Smooth muscle cell (in vitro differentiated cells): ENCODE measurements at regions not wholly inside any gene's neighbourhood (a gene's known extent, or its start where the extent isn't known, plus 50 kb on each side); places are given as distances from the start of the nearest gene placed in this dataset.

Experiments used
- DNase-seq: peaks from one replicate; lab custom pipeline; 2025; ENCODE audit not compliant: unreplicated experiment; lab: John Stamatoyannopoulos, UW
- H2AFZ ChIP-seq: fragments of 200-600 bp; sonication (generic); 2 replicates; pipeline ENCODE4 v1.6.0; 2016; ENCODE audit warnings: antibody characterized with exemption, low read depth, mild to moderate bottlenecking
- H3F3A ChIP-seq: fragments of 200-600 bp; sonication (generic); 2 replicates; pipeline ENCODE4 v1.6.0; 2017; ENCODE audit warnings: antibody characterized with exemption, low read depth
- H3K27ac ChIP-seq: fragments of 200-600 bp; sonication (generic); 2 replicates; pipeline ENCODE4 v1.5.1; 2016; ENCODE audit warnings: low read depth, mild to moderate bottlenecking
- H3K27me3 ChIP-seq: fragments of 200-600 bp; sonication (generic); 2 replicates; pipeline ENCODE4 v1.6.1; 2016; ENCODE audit warnings: low read depth, mild to moderate bottlenecking
- H3K36me3 ChIP-seq: fragments of 200-600 bp; sonication (generic); 2 replicates; pipeline ENCODE4 v1.5.1; 2016; ENCODE audit warnings: low read depth
- H3K4me1 ChIP-seq: fragments of 200-600 bp; sonication (generic); 2 replicates; pipeline ENCODE4 v1.5.1; 2016; ENCODE audit warnings: low read depth
- H3K4me2 ChIP-seq: fragments of 200-600 bp; sonication (generic); 2 replicates; pipeline ENCODE4 v1.6.0; 2016; ENCODE audit warnings: mild to moderate bottlenecking
- H3K4me3 ChIP-seq: fragments of 200-600 bp; sonication (generic); 2 replicates; pipeline ENCODE4 v1.5.1; 2016; ENCODE audit warnings: mild to moderate bottlenecking
- H3K79me2 ChIP-seq: fragments of 200-600 bp; sonication (generic); 2 replicates; pipeline ENCODE4 v1.6.0; 2016; ENCODE audit warnings: low read depth, mild to moderate bottlenecking
- H3K9ac ChIP-seq: fragments of 200-600 bp; sonication (generic); 2 replicates; pipeline ENCODE4 v1.6.0; 2016; ENCODE audit warnings: low read depth
- H3K9me3 ChIP-seq: fragments of 200-600 bp; sonication (generic); replicated peaks from 2 replicates; pipeline ENCODE4 v1.5.1; 2016; ENCODE audit warnings: low read depth
- H4K20me1 ChIP-seq: fragments of 200-600 bp; sonication (generic); 2 replicates; pipeline ENCODE4 v1.6.0; 2016; ENCODE audit warnings: low read depth
- WGBS: methylation state at CpG from one replicate; pipeline ENCODE4 v1.1.7; 2016; ENCODE audit warnings: low lambda C conversion rate; 5-methylcytosine and 5-hydroxymethylcytosine counted together
- TF ChIP-seq, protein P1 (sequence below): fragments of 200-600 bp; sonication (generic); IDR thresholded peaks from 2 replicates; pipeline ENCODE4 v1.5.1; 2017; ENCODE audit warnings: borderline replicate concordance, mild to moderate bottlenecking, antibody characterized with exemption; ENCODE audit not compliant: insufficient read depth, poor library complexity, severe bottlenecking

- no peaks in the 10 kb centered on the region for H3K79me2 ChIP-seq
- TF ChIP-seq, protein P1, sequence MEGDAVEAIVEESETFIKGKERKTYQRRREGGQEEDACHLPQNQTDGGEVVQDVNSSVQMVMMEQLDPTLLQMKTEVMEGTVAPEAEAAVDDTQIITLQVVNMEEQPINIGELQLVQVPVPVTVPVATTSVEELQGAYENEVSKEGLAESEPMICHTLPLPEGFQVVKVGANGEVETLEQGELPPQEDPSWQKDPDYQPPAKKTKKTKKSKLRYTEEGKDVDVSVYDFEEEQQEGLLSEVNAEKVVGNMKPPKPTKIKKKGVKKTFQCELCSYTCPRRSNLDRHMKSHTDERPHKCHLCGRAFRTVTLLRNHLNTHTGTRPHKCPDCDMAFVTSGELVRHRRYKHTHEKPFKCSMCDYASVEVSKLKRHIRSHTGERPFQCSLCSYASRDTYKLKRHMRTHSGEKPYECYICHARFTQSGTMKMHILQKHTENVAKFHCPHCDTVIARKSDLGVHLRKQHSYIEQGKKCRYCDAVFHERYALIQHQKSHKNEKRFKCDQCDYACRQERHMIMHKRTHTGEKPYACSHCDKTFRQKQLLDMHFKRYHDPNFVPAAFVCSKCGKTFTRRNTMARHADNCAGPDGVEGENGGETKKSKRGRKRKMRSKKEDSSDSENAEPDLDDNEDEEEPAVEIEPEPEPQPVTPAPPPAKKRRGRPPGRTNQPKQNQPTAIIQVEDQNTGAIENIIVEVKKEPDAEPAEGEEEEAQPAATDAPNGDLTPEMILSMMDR, result no peak
- H3K9ac ChIP-seq, result no peak overlapping the region
- DNase-seq, result no peak
- H3K27ac ChIP-seq, result no peak overlapping the region
- peaks cover 9% of the 10 kb centered on the region for H3K4me1 ChIP-seq
- H3K27me3 ChIP-seq, result peaks cover 19% of the 10 kb centered on the region
- no peak overlapping the region for H3K4me3 ChIP-seq
- no peak overlapping the region for H3K4me2 ChIP-seq
- no peak overlapping the region for H2AFZ ChIP-seq
- no peaks in the 10 kb centered on the region for H3K36me3 ChIP-seq
- no peaks in the 10 kb centered on the region for H3F3A ChIP-seq
- WGBS, result 97% methylated on average over 13 of the region's 13 CpGs
- no peaks in the 10 kb centered on the region for H3K9me3 ChIP-seq
- H4K20me1 ChIP-seq, result no peaks in the 10 kb centered on the region
Measured at GRCh38 chr7:378041-378420, 88.1 kb downstream of the FOXL3 start.

- TF ChIP-seq, protein P1, result no peak
- H2AFZ ChIP-seq, result no peak overlapping the region
- peaks cover 27% of the 10 kb centered on the region for H3K27me3 ChIP-seq
- peak overlapping the region; percentile 82 for H3K4me2 ChIP-seq
- H4K20me1 ChIP-seq, result no peaks in the 10 kb centered on the region
- 84% methylated on average over 43 of the region's 44 CpGs for WGBS
- DNase-seq, result no peak
- peaks cover 4% of the 10 kb centered on the region for H3K4me1 ChIP-seq
- no peaks in the 10 kb centered on the region for H3K79me2 ChIP-seq
- H3F3A ChIP-seq, result no peaks in the 10 kb centered on the region
- H3K27ac ChIP-seq, result no peak overlapping the region
- no peaks in the 10 kb centered on the region for H3K36me3 ChIP-seq
- H3K9me3 ChIP-seq, result no peaks in the 10 kb centered on the region
- no peak overlapping the region for H3K4me3 ChIP-seq
- H3K9ac ChIP-seq, result no peak overlapping the region
Measured at GRCh38 chr7:378551-379455, 88.8 kb downstream of the FOXL3 start.

DNA sequence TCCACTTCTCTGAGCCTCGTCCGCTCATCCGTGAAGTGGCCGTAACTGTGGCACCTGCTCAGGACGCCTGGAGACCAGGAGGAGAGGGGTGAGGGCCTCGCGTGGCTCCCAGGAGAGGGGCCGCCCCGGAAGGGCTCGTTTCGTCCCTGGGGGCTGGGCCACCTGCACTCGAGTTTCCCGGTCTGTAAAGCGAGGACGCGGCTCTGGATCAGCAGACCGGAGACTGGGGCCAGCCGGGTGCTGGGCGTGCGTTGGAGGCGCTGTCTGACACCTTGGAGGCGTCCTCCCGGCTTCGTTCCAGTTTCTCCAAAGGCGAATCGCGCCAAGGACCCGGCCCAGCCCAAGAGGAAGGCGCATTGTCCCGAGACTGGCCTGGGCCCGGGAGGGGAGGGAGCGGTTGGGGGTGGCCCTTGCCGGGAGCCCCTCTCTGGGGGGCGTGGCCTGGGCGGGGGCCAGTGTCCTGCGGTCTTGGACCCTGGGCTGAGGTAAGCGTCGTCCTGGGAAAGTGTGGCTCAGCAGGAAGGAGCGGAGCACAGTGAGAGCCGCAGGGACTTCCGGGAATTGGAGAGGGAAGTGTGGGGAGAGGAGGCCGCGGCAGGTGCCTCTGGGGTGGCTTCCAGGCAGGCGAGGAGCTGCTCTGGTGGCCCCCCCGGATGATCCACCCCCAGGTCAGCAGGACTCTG lies 89.6 kb downstream of the FOXL3 start:
- Histone ChIP-seq H3K36me3 (no peaks in the 10 kb centered on the region), H3K79me2 (no peaks in the 10 kb centered on the region), H3K27ac (no peak overlapping the region), H4K20me1 (no peaks in the 10 kb centered on the region), H2AFZ (peak overlapping the region; percentile 66), H3K4me2 (peak overlapping the region; percentile 82), H3K9ac (no peak overlapping the region), H3F3A (no peaks in the 10 kb centered on the region), H3K9me3 (no peaks in the 10 kb centered on the region), H3K27me3 (peaks cover 35% of the 10 kb centered on the region), H3K4me3 (peak overlapping the region; percentile 34), H3K4me1 (peaks cover 4% of the 10 kb centered on the region)
- DNase-seq, result no peak
- WGBS, result 28% methylated on average over 24 of the region's 45 CpGs
- TF ChIP-seq, protein P1, result no peak
